ENCODE measurements at regions not wholly inside any gene's neighbourhood (a gene's known extent, or its start where the extent isn't known, plus 50 kb on each side); places are given as distances from the start of the nearest gene placed in this dataset.

- 83 to 91% methylated on average over 7 to 10 of the region's 10 CpGs for WGBS, 2 experiments (ENCODE audit: insufficient coverage in 2 of 2)
- Histone ChIP-seq H3K4me1 (ENCODE audit: control insufficient read depth, insufficient read depth, low read length, poor library complexity, severe bottlenecking) (peaks cover 12% of the 10 kb centered on the region), H3K4me3 (ENCODE audit: extremely low read depth, insufficient read depth, low read length, poor library complexity, severe bottlenecking) (no peak overlapping the region), H3K9me3 (ENCODE audit: control insufficient read depth, low read length) (peaks cover 9% of the 10 kb centered on the region), H3K27ac (ENCODE audit: low read depth, low read length, severe bottlenecking) (no peak overlapping the region), H3K36me3 (ENCODE audit: control insufficient read depth, insufficient read depth, low read length) (no peaks in the 10 kb centered on the region)
These were observed 95.9 kb downstream of the MIAT start for GRCh38 chr22:26753125-26753862.

- H3K4me3 ChIP-seq (ENCODE audit: extremely low read depth, insufficient read depth, low read length, poor library complexity, severe bottlenecking), result no peak overlapping the region
- H3K27ac ChIP-seq (ENCODE audit: low read depth, low read length, severe bottlenecking), result no peak overlapping the region
- no peaks in the 10 kb centered on the region for H3K36me3 ChIP-seq (ENCODE audit: control insufficient read depth, insufficient read depth, low read length)
- no peaks in the 10 kb centered on the region for H3K4me1 ChIP-seq (ENCODE audit: control insufficient read depth, insufficient read depth, low read length, poor library complexity, severe bottlenecking)
- H3K9me3 ChIP-seq (ENCODE audit: control insufficient read depth, low read length), result peaks cover 9% of the 10 kb centered on the region
- 22% methylated on average over 41 to 43 of the region's 47 CpGs for WGBS, 2 experiments (ENCODE audit: insufficient coverage in 2 of 2)
These were observed 99.4 kb downstream of the MIAT start for GRCh38 chr22:26756675-26757293.

GRCh38 chr22:26757496-26757895 lies 100.1 kb downstream of the MIAT start:
- H3K27ac ChIP-seq (ENCODE audit: low read depth, low read length, severe bottlenecking), result no peak overlapping the region
- H3K36me3 ChIP-seq (ENCODE audit: control insufficient read depth, insufficient read depth, low read length), result no peaks in the 10 kb centered on the region
- no peak overlapping the region for H3K4me3 ChIP-seq (ENCODE audit: extremely low read depth, insufficient read depth, low read length, poor library complexity, severe bottlenecking)
- no peaks in the 10 kb centered on the region for H3K4me1 ChIP-seq (ENCODE audit: control insufficient read depth, insufficient read depth, low read length, poor library complexity, severe bottlenecking)
- peaks cover 9% of the 10 kb centered on the region for H3K9me3 ChIP-seq (ENCODE audit: control insufficient read depth, low read length)
- WGBS, 2 experiments (ENCODE audit: insufficient coverage in 2 of 2), result 94 to 100% methylated on average over 1 to 3 of the region's 4 CpGs

- Histone ChIP-seq H3K4me3 (ENCODE audit: extremely low read depth, insufficient read depth, low read length, poor library complexity, severe bottlenecking) (no peak overlapping the region), H3K36me3 (ENCODE audit: control insufficient read depth, insufficient read depth, low read length) (no peaks in the 10 kb centered on the region), H3K27ac (ENCODE audit: low read depth, low read length, severe bottlenecking) (no peak overlapping the region), H3K9me3 (ENCODE audit: control insufficient read depth, low read length) (peaks cover 2% of the 10 kb centered on the region), H3K4me1 (ENCODE audit: control insufficient read depth, insufficient read depth, low read length, poor library complexity, severe bottlenecking) (no peaks in the 10 kb centered on the region)
- 83 to 94% methylated on average over 10 to 13 of the region's 17 CpGs for WGBS, 2 experiments (ENCODE audit: insufficient coverage in 2 of 2)
These were observed 105.4 kb downstream of the MIAT start for GRCh38 chr22:26762503-26763472.

- H3K36me3 ChIP-seq (ENCODE audit: control insufficient read depth, insufficient read depth, low read length), result no peaks in the 10 kb centered on the region
- 77 to 82% methylated on average over 11 to 16 of the region's 16 CpGs for WGBS, 2 experiments (ENCODE audit: insufficient coverage in 2 of 2)
- H3K9me3 ChIP-seq (ENCODE audit: control insufficient read depth, low read length), result no peaks in the 10 kb centered on the region
- no peak overlapping the region for H3K4me3 ChIP-seq (ENCODE audit: extremely low read depth, insufficient read depth, low read length, poor library complexity, severe bottlenecking)
- H3K4me1 ChIP-seq (ENCODE audit: control insufficient read depth, insufficient read depth, low read length, poor library complexity, severe bottlenecking), result no peaks in the 10 kb centered on the region
- no peak overlapping the region for H3K27ac ChIP-seq (ENCODE audit: low read depth, low read length, severe bottlenecking)
These were observed 106.4 kb downstream of the MIAT start for GRCh38 chr22:26763633-26764361.

- Histone ChIP-seq H3K4me3 (ENCODE audit: extremely low read depth, insufficient read depth, low read length, poor library complexity, severe bottlenecking) (no peak overlapping the region), H3K9me3 (ENCODE audit: control insufficient read depth, low read length) (no peaks in the 10 kb centered on the region), H3K36me3 (ENCODE audit: control insufficient read depth, insufficient read depth, low read length) (no peaks in the 10 kb centered on the region), H3K4me1 (ENCODE audit: control insufficient read depth, insufficient read depth, low read length, poor library complexity, severe bottlenecking) (peaks cover 3% of the 10 kb centered on the region), H3K27ac (ENCODE audit: low read depth, low read length, severe bottlenecking) (no peak overlapping the region)
- 96 to 97% methylated on average over 17 to 19 of the region's 19 CpGs for WGBS, 2 experiments (ENCODE audit: insufficient coverage in 2 of 2)
These were observed 109.3 kb downstream of the MIAT start for GRCh38 chr22:26766510-26767350.

- Histone ChIP-seq H3K9me3 (ENCODE audit: control insufficient read depth, low read length) (no peaks in the 10 kb centered on the region), H3K27ac (ENCODE audit: low read depth, low read length, severe bottlenecking) (no peak overlapping the region), H3K4me3 (ENCODE audit: extremely low read depth, insufficient read depth, low read length, poor library complexity, severe bottlenecking) (no peak overlapping the region), H3K4me1 (ENCODE audit: control insufficient read depth, insufficient read depth, low read length, poor library complexity, severe bottlenecking) (peaks cover 3% of the 10 kb centered on the region), H3K36me3 (ENCODE audit: control insufficient read depth, insufficient read depth, low read length) (no peaks in the 10 kb centered on the region)
- 92 to 93% methylated on average over 11 to 14 of the region's 15 CpGs for WGBS, 2 experiments (ENCODE audit: insufficient coverage in 2 of 2)
These were observed 110.2 kb downstream of the MIAT start for GRCh38 chr22:26767351-26768155.

GRCh38 chr22:26768156-26768515 lies 110.7 kb downstream of the MIAT start:
- Histone ChIP-seq H3K27ac (ENCODE audit: low read depth, low read length, severe bottlenecking) (no peak overlapping the region), H3K9me3 (ENCODE audit: control insufficient read depth, low read length) (no peaks in the 10 kb centered on the region), H3K36me3 (ENCODE audit: control insufficient read depth, insufficient read depth, low read length) (no peaks in the 10 kb centered on the region), H3K4me3 (ENCODE audit: extremely low read depth, insufficient read depth, low read length, poor library complexity, severe bottlenecking) (no peak overlapping the region), H3K4me1 (ENCODE audit: control insufficient read depth, insufficient read depth, low read length, poor library complexity, severe bottlenecking) (peaks cover 3% of the 10 kb centered on the region)
- WGBS, 2 experiments (ENCODE audit: insufficient coverage in 2 of 2), result 89 to 94% methylated on average over 2 to 3 of the region's 9 CpGs

- Histone ChIP-seq H3K9me3 (ENCODE audit: control insufficient read depth, low read length) (no peaks in the 10 kb centered on the region), H3K4me3 (ENCODE audit: extremely low read depth, insufficient read depth, low read length, poor library complexity, severe bottlenecking) (no peak overlapping the region), H3K4me1 (ENCODE audit: control insufficient read depth, insufficient read depth, low read length, poor library complexity, severe bottlenecking) (peaks cover 3% of the 10 kb centered on the region), H3K27ac (ENCODE audit: low read depth, low read length, severe bottlenecking) (no peak overlapping the region), H3K36me3 (ENCODE audit: control insufficient read depth, insufficient read depth, low read length) (no peaks in the 10 kb centered on the region)
- 91 to 93% methylated on average over 11 of the region's 11 CpGs for WGBS, 2 experiments (ENCODE audit: insufficient coverage in 2 of 2)
These were observed 111.6 kb downstream of the MIAT start for GRCh38 chr22:26768952-26769351.
